HFFc6 (cell line): ENCODE measurements at regions not wholly inside any gene's neighbourhood (a gene's known extent, or its start where the extent isn't known, plus 50 kb on each side); places are given as distances from the start of the nearest gene placed in this dataset.

Source experiments
- DNase-seq: peaks from one replicate; pipeline ENCODE4 v3.0.0-alpha.2; 2018
- H3K27ac Mint-ChIP-seq: 2 replicates; pipeline ENCODE4 v1.8.0; 2020; ENCODE audit warnings: mild to moderate bottlenecking, mixed read lengths
- H3K27me3 Mint-ChIP-seq: 2 replicates; pipeline ENCODE4 v1.8.0; 2021; ENCODE audit warnings: mild to moderate bottlenecking, moderate library complexity, mixed read lengths; ENCODE audit not compliant: insufficient read depth
- H3K36me3 Mint-ChIP-seq: 2 replicates; pipeline ENCODE4 v1.8.0; 2021; ENCODE audit warnings: low read depth, mixed read lengths
- H3K4me1 Mint-ChIP-seq: 2 replicates; pipeline ENCODE4 v1.8.0; 2020; ENCODE audit warnings: low read depth, mixed read lengths
- H3K4me3 Mint-ChIP-seq: 2 replicates; pipeline ENCODE4 v1.8.0; 2020; ENCODE audit warnings: mild to moderate bottlenecking, moderate library complexity, mixed read lengths
- H3K9me3 Mint-ChIP-seq: 2 replicates; pipeline ENCODE4 v1.8.0; 2020; ENCODE audit warnings: mild to moderate bottlenecking, mixed read lengths
- CTCF ChIP-seq: fragments of 200-600 bp; sonication (generic); IDR thresholded peaks from 2 replicates; pipeline ENCODE4 v1.5.0; 2021; ENCODE audit warnings: antibody characterized with exemption, mild to moderate bottlenecking

DNA sequence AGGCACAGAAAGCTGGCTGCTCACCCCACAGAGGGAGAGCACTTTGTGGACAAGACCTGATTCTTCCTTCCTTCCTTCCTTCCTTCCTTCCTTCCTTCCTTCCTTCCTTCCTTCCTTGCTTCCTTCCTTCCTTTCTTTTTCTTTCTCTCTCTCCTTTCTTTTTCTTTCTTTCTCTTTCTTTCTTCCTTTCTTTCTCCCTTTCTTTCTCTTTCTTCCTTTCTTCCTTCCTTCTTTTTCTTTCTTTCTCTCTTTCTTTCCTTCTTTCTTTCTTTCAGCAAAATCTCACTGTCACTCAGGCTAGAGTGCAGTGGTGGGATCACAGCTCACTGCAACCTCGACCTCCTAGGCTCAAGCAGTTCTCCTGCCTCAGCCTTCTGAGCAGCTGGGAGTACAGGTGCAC, 263.9 kb downstream of the UQCRFS1 start:
- no peak for TF ChIP-seq CTCF
- H3K27ac Mint-ChIP-seq, result no peak overlapping the region

DNA sequence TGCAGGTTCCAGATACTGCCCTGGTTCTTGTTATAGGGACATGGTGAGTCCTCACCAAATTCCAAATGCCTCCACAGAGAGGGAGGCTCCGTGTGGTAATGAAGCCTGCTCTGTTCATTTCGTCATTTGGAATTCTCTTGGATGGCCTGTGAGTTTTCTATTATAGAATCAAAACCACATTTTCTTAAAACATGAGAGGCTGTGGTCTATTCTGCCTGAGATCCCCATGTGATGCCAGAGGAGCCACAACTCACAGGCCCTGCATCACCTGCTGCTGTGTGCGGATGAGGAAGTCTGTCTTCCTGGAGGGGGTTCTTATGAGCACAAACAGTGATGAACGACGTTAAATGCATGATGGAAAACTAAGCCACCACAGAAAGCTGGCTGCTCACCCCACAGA, 264.4 kb downstream of the UQCRFS1 start:
- Mint-ChIP-seq H3K4me3 (no peak overlapping the region), H3K4me1 (peaks cover 12% of the 10 kb centered on the region), H3K27ac (no peak overlapping the region), H3K36me3 (no peaks in the 10 kb centered on the region), H3K27me3 (no peaks in the 10 kb centered on the region), H3K9me3 (no peaks in the 10 kb centered on the region)
- no peak for DNase-seq
- TF ChIP-seq CTCF, result no peak

More for the DNA sequence above, 263.9 kb downstream of the UQCRFS1 start:
- peaks cover 12% of the 10 kb centered on the region for H3K4me1 Mint-ChIP-seq
- DNase-seq, result no peak
- H3K4me3 Mint-ChIP-seq, result no peak overlapping the region
- H3K36me3 Mint-ChIP-seq, result no peaks in the 10 kb centered on the region
- no peaks in the 10 kb centered on the region for H3K27me3 Mint-ChIP-seq
- H3K9me3 Mint-ChIP-seq, result no peaks in the 10 kb centered on the region

DNA sequence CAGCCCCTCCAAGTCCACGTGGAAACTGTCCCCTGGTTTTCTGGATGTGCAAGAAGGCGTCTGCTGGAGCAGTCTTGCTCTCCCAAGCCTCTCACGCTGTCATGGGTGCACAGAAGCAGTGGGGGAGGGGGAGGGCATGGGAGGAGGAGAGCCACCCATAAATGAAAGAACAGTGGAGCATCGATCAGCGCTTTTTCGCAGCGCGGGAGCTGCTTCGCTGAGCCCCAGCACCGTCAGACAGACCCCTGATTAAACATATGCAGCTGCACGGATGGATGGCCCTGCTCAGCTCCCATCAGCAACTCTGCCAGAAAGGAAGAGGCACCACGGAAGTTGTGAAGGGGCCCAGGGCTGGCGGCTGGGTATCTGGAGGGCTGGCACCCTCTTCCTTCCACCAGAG, 264.9 kb downstream of the UQCRFS1 start:
- DNase-seq, result no peak
- Mint-ChIP-seq H3K36me3 (no peaks in the 10 kb centered on the region), H3K9me3 (no peaks in the 10 kb centered on the region), H3K27ac (no peak overlapping the region), H3K27me3 (no peaks in the 10 kb centered on the region), H3K4me3 (no peak overlapping the region), H3K4me1 (peaks cover 12% of the 10 kb centered on the region)
- TF ChIP-seq CTCF, result no peak

DNA sequence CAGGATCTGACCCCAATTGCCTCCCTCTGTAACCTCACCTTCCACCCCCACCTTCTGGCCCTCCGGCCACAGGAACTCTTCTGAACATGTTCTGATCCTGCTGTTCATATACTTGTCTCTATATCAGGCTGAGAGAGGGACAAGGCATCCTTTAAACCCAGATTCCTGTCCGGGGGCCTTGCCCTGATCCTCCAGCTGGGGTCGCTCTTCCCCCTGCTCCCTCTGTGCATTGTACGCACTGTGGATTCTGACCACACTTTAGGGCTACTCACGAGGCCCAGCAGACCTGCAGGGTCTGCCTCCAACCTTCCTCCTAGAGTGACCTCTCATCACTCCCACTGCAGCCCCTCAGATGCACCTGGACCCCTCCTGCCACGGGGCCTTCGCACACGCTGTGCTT, 269.3 kb downstream of the UQCRFS1 start:
- Mint-ChIP-seq H3K36me3 (no peaks in the 10 kb centered on the region), H3K4me3 (no peak overlapping the region), H3K9me3 (no peaks in the 10 kb centered on the region), H3K27me3 (no peaks in the 10 kb centered on the region), H3K4me1 (peaks cover 33% of the 10 kb centered on the region), H3K27ac (no peak overlapping the region)
- peak; percentile 32; the same call in 1 of the 2 replicates for TF ChIP-seq CTCF
- no peak for DNase-seq

- peak overlapping the region; percentile 92 for H3K27ac Mint-ChIP-seq
- H3K27me3 Mint-ChIP-seq, result no peaks in the 10 kb centered on the region
- peaks cover 27% of the 10 kb centered on the region for H3K4me1 Mint-ChIP-seq
- H3K9me3 Mint-ChIP-seq, result no peaks in the 10 kb centered on the region
- no peak for DNase-seq
- TF ChIP-seq CTCF, result no peak
- H3K36me3 Mint-ChIP-seq, result no peaks in the 10 kb centered on the region; the same call in 1 of the 2 replicates
- H3K4me3 Mint-ChIP-seq, result no peak overlapping the region
These were observed 271.1 kb downstream of the UQCRFS1 start for GRCh38 chr19:28941833-28942232.
